LNCaP clone FGC (cell line): ENCODE measurements at regions not wholly inside any gene's neighbourhood (a gene's known extent, or its start where the extent isn't known, plus 50 kb on each side); places are given as distances from the start of the nearest gene placed in this dataset.

ENCODE experiments used
- DNase-seq: peaks from one replicate; pipeline ENCODE4 v3.0.0-alpha.2; 2011; ENCODE audit warnings: low read depth
- H3K4me3 ChIP-seq: 2 replicates; pipeline ENCODE4 v1.5.1; 2011; ENCODE audit warnings: mild to moderate bottlenecking, low read depth, low read length, control low read depth
- CTCF ChIP-seq: IDR thresholded peaks from 2 replicates; pipeline ENCODE4 v1.5.1; 2012; ENCODE audit warnings: mild to moderate bottlenecking; ENCODE audit not compliant: control insufficient read depth, insufficient read depth; ENCODE audit errors: extremely low read depth

GRCh38 chr12:93279565-93280412 lies 97.9 kb upstream of the NUDT4 start:
- no peak overlapping the region for H3K4me3 ChIP-seq
- no peak for TF ChIP-seq CTCF
- DNase-seq: no peak

GRCh38 chr12:93287149-93287548 lies 90.6 kb upstream of the NUDT4 start:
- no peak for TF ChIP-seq CTCF
- no peak overlapping the region for H3K4me3 ChIP-seq
- no peak for DNase-seq

- no peak overlapping the region for H3K4me3 ChIP-seq
- no peak for TF ChIP-seq CTCF
- DNase-seq: no peak
Measured at GRCh38 chr12:93288626-93289025, 89.1 kb upstream of the NUDT4 start.

- no peak for TF ChIP-seq CTCF
- no peak for DNase-seq
- no peak overlapping the region for H3K4me3 ChIP-seq
Measured at GRCh38 chr12:93290391-93290790, 87.3 kb upstream of the NUDT4 start.

- no peak for TF ChIP-seq CTCF
- DNase-seq: no peak
- H3K4me3 ChIP-seq: no peak overlapping the region
Measured at GRCh38 chr12:93292213-93292612, 85.5 kb upstream of the NUDT4 start.

- no peak overlapping the region for H3K4me3 ChIP-seq
- no peak for DNase-seq
- no peak for TF ChIP-seq CTCF
Measured at GRCh38 chr12:93292731-93293566, 84.8 kb upstream of the NUDT4 start.

GRCh38 chr12:93297032-93297431 lies 80.7 kb upstream of the NUDT4 start:
- no peak for DNase-seq
- TF ChIP-seq CTCF: no peak
- H3K4me3 ChIP-seq: no peak overlapping the region
